OCI-LY3 (cell line): ENCODE measurements at regions not wholly inside any gene's neighbourhood (a gene's known extent, or its start where the extent isn't known, plus 50 kb on each side); places are given as distances from the start of the nearest gene placed in this dataset.

ENCODE experiments used
- EZH2phosphoT487 ChIP-seq: fragments of 200-600 bp; shearing (Covaris generic); IDR thresholded peaks from 2 replicates; pipeline ENCODE4 v1.6.1; 2018; ENCODE audit warnings: antibody characterized with exemption, mixed run types, low read depth
- TF ChIP-seq, protein P1 (sequence below): fragments of 200-600, 300-600 bp; sonication (generic); IDR thresholded peaks from 2 replicates; pipeline ENCODE4 v1.5.1; 2014; ENCODE audit warnings: antibody characterized with exemption, low read length, low read depth

DNA sequence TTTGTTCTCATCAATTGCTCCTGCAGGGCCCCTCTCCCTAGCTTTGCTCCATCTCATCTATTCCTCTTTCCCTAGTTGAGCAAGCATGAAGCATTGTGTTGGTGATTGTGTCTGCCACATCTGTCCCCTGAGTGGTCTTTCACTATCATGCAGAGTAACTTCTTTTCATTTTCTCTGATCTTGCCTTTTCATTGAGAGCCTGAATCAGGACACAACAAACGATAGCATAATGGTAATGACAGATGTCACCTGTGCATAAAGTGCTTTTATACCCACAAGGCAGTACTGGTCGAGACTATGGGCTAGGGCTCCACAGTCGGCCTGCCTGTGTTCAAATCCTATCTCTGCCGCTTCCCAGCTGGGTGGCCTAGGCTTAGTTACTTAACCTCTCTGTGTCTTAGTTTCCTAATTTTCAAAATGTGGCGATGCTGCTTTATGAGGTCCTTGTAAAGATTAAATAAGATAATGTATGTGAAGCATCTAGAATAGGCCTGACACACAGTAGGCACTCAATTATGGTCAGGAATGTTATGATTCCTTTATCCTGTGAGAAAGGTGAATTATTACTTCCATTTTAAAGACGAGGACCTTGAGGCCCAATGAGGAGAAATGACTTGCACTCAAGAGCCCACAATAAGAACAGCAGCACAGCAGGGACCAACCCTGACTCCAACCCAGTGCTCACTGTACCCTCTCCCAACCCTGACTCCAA is 137.1 kb upstream of the ZNF618 start:
- TF ChIP-seq, protein P1, sequence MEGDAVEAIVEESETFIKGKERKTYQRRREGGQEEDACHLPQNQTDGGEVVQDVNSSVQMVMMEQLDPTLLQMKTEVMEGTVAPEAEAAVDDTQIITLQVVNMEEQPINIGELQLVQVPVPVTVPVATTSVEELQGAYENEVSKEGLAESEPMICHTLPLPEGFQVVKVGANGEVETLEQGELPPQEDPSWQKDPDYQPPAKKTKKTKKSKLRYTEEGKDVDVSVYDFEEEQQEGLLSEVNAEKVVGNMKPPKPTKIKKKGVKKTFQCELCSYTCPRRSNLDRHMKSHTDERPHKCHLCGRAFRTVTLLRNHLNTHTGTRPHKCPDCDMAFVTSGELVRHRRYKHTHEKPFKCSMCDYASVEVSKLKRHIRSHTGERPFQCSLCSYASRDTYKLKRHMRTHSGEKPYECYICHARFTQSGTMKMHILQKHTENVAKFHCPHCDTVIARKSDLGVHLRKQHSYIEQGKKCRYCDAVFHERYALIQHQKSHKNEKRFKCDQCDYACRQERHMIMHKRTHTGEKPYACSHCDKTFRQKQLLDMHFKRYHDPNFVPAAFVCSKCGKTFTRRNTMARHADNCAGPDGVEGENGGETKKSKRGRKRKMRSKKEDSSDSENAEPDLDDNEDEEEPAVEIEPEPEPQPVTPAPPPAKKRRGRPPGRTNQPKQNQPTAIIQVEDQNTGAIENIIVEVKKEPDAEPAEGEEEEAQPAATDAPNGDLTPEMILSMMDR, result no peak
- TF ChIP-seq EZH2phosphoT487, result no peak
